ENCODE measurements at regions not wholly inside any gene's neighbourhood (a gene's known extent, or its start where the extent isn't known, plus 50 kb on each side); places are given as distances from the start of the nearest gene placed in this dataset.

GRCh38 chr9:104984542-104984941 lies 56.6 kb upstream of the ABCA1 start:
- TF ChIP-seq CSDC2 (CRISPR knock-in tag; IDR thresholded peaks at IDR 0.05) (no peak), TCF4 (CRISPR knock-in tag; IDR thresholded peaks at IDR 0.05; ENCODE audit: borderline replicate concordance) (no peak), ARNTL (CRISPR knock-in tag; IDR thresholded peaks at IDR 0.05; ENCODE audit: borderline replicate concordance, low read depth) (no peak), PPARA (CRISPR knock-in tag; IDR thresholded peaks at IDR 0.05; ENCODE audit: borderline replicate concordance) (no peak), BACH2 (CRISPR knock-in tag; IDR thresholded peaks at IDR 0.05; ENCODE audit: borderline replicate concordance) (no peak), CSRNP3 (CRISPR knock-in tag; IDR thresholded peaks at IDR 0.05) (no peak)
